ENCODE measurements at regions not wholly inside any gene's neighbourhood (a gene's known extent, or its start where the extent isn't known, plus 50 kb on each side); places are given as distances from the start of the nearest gene placed in this dataset.

DNA sequence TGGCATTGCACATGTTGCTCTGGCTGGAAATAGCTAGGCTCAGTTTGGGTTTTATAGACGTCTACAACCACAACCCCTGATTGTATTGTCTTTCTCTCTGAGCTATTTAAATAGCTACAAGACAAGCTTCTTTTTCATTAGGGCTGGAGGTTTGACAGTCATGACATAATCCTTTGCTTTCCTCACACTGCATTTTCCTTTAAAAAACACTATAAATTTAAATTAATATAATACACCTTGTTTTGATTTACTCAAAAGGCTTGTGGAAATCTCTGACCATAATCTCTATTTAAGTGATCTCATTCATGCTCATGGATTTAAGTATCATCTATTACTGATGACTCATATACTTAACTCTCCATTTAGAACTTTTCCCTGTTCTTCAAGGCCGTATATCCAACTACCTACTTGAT is 50.4 kb upstream of the PTGFR start:
- no peak for TF ChIP-seq CTCF (IDR thresholded peaks at IDR 0.05; ENCODE audit: low read depth, low read length, poor library complexity, severe bottlenecking)
- TF ChIP-seq EZH2phosphoT487 (IDR thresholded peaks at IDR 0.05; ENCODE audit: borderline replicate concordance, low read length) = no peak
